ENCODE measurements at regions not wholly inside any gene's neighbourhood (a gene's known extent, or its start where the extent isn't known, plus 50 kb on each side); places are given as distances from the start of the nearest gene placed in this dataset.

- Histone ChIP-seq H3K27ac (ENCODE audit: low read length) (no peak overlapping the region), H3K9me2 (replicated peaks; ENCODE audit: insufficient read depth, low read length) (no peaks in the 10 kb centered on the region), H3K79me2 (ENCODE audit: low read length) (no peaks in the 10 kb centered on the region), H3K27me3 (replicated peaks; ENCODE audit: insufficient read depth, low read length) (no peaks in the 10 kb centered on the region), H3K36me3 (replicated peaks; ENCODE audit: insufficient read depth, low read length) (no peaks in the 10 kb centered on the region), H4K20me1 (ENCODE audit: insufficient read depth, low read length) (no peaks in the 10 kb centered on the region), H3K4me2 (ENCODE audit: low read depth, low read length) (no peak overlapping the region), H3K4me3 (ENCODE audit: low read length) (no peak overlapping the region), H3K9me3 (replicated peaks; ENCODE audit: insufficient read depth, low read length) (no peaks in the 10 kb centered on the region), H3F3A (ENCODE audit: insufficient read depth, low read length) (no peaks in the 10 kb centered on the region), H3K4me1 (ENCODE audit: low read length) (no peaks in the 10 kb centered on the region), H2AFZ (ENCODE audit: low read length) (no peak overlapping the region), H3K9ac (ENCODE audit: low read length) (no peak overlapping the region)
- no peak for TF ChIP-seq CTCF (IDR thresholded peaks at IDR 0.05; ENCODE audit: low read length)
- no peak for TF ChIP-seq EZH2 (optimal IDR thresholded peaks at IDR 0.05; ENCODE audit: low read depth, low read length)
- no peak for TF ChIP-seq EZH2phosphoT487 (IDR thresholded peaks at IDR 0.05; ENCODE audit: low read length)
- DNase-seq, result no peak
These were observed 533.0 kb upstream of the PRMT6 start for GRCh38 chr1:106523497-106523896.

DNA sequence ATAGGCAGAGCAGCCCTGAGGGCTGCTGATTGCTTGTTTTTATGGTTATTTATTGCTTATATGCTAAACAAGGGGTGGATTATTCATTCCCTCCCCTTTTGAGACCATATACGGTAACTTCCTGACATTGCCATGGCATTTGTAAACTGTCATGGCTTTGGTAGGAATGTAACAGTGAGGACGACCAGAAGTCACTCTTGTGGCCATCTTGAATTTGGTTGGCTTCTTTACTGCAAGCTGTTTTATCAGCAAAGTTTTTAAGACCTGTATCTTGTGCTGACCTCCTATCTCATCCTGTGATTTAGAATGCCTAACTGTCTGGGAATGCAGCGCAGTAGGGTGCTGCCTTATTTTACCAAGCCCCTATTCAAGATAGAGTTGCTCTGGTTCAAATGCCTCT is 531.8 kb upstream of the PRMT6 start:
- no peaks in the 10 kb centered on the region for H3K9me3 ChIP-seq (replicated peaks; ENCODE audit: insufficient read depth, low read length)
- H3K27ac ChIP-seq (ENCODE audit: low read length), result no peak overlapping the region
- no peaks in the 10 kb centered on the region for H3F3A ChIP-seq (ENCODE audit: insufficient read depth, low read length)
- TF ChIP-seq EZH2phosphoT487 (IDR thresholded peaks at IDR 0.05; ENCODE audit: low read length) (no peak), CTCF (IDR thresholded peaks at IDR 0.05; ENCODE audit: low read length) (no peak), EZH2 (optimal IDR thresholded peaks at IDR 0.05; ENCODE audit: low read depth, low read length) (no peak)
- no peaks in the 10 kb centered on the region for H3K36me3 ChIP-seq (replicated peaks; ENCODE audit: insufficient read depth, low read length)
- H3K9ac ChIP-seq (ENCODE audit: low read length), result no peak overlapping the region
- no peak overlapping the region for H3K4me2 ChIP-seq (ENCODE audit: low read depth, low read length)
- no peaks in the 10 kb centered on the region for H4K20me1 ChIP-seq (ENCODE audit: insufficient read depth, low read length)
- no peak overlapping the region for H2AFZ ChIP-seq (ENCODE audit: low read length)
- H3K79me2 ChIP-seq (ENCODE audit: low read length), result no peaks in the 10 kb centered on the region
- no peak for DNase-seq
- H3K4me3 ChIP-seq (ENCODE audit: low read length), result no peak overlapping the region
- H3K4me1 ChIP-seq (ENCODE audit: low read length), result no peaks in the 10 kb centered on the region
- no peaks in the 10 kb centered on the region for H3K27me3 ChIP-seq (replicated peaks; ENCODE audit: insufficient read depth, low read length)
- H3K9me2 ChIP-seq (replicated peaks; ENCODE audit: insufficient read depth, low read length), result no peaks in the 10 kb centered on the region

DNA sequence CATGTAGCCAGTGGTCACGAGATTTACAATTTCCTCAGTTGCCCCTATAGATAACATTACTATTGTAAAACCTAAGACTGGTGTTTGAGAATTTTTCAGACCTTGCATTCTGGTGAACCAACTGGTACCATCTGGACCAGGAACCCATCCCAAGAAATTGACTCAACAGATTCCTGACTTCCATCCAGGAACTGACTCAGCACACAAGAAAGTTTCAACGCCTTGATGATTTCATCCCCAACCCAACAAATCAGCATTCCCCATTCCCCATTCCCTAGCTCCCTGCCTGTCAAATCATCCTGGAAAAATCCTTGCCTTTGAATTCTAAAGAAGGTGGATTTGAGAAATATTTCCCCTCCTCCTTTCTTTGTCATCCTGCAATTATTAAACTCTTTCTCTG is 529.8 kb upstream of the PRMT6 start:
- Histone ChIP-seq H3K27me3 (replicated peaks; ENCODE audit: insufficient read depth, low read length) (no peaks in the 10 kb centered on the region), H4K20me1 (ENCODE audit: insufficient read depth, low read length) (no peaks in the 10 kb centered on the region), H3K9me3 (replicated peaks; ENCODE audit: insufficient read depth, low read length) (no peaks in the 10 kb centered on the region), H3K4me3 (ENCODE audit: low read length) (no peak overlapping the region), H3K9me2 (replicated peaks; ENCODE audit: insufficient read depth, low read length) (no peaks in the 10 kb centered on the region), H3K79me2 (ENCODE audit: low read length) (no peaks in the 10 kb centered on the region), H3K4me1 (ENCODE audit: low read length) (no peaks in the 10 kb centered on the region), H3F3A (ENCODE audit: insufficient read depth, low read length) (no peaks in the 10 kb centered on the region), H3K36me3 (replicated peaks; ENCODE audit: insufficient read depth, low read length) (no peaks in the 10 kb centered on the region), H3K9ac (ENCODE audit: low read length) (no peak overlapping the region), H3K4me2 (ENCODE audit: low read depth, low read length) (no peak overlapping the region), H3K27ac (ENCODE audit: low read length) (no peak overlapping the region), H2AFZ (ENCODE audit: low read length) (no peak overlapping the region)
- TF ChIP-seq CTCF (IDR thresholded peaks at IDR 0.05; ENCODE audit: low read length) (no peak), EZH2 (optimal IDR thresholded peaks at IDR 0.05; ENCODE audit: low read depth, low read length) (no peak), EZH2phosphoT487 (IDR thresholded peaks at IDR 0.05; ENCODE audit: low read length) (no peak)
- DNase-seq, result no peak

Data from MM.1S (cell line).